ENCODE measurements at regions not wholly inside any gene's neighbourhood (a gene's known extent, or its start where the extent isn't known, plus 50 kb on each side); places are given as distances from the start of the nearest gene placed in this dataset.
"Not testable (repeated sequence)": the region's sequence is repeated elsewhere in the genome, so short reads cannot be mapped to it uniquely, and the experiment has no call there.

DNA sequence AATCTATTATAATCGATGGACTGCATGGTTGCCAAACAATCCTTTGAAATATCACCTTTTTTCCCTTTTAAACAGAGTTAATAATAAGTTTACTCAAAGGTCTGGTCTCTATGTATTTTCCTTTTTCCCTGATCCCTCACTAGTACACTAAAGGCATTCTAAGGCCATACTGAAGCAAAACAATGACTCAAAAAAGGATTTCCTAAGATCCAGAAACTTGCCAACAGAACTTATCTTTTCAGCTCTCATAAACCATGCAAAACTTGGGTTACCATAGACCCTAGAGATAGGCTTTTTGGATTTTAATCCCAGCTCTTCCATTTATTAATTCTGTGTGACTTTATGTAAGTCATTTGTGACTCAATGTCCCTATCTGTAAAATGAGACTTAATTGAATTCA lies 77.1 kb downstream of the IFI44 start:
- DNase-seq (ENCODE audit: low read depth), result no peak
- H3K4me3 ChIP-seq (ENCODE audit: low read length), result no peak overlapping the region
- TF ChIP-seq, protein P1, sequence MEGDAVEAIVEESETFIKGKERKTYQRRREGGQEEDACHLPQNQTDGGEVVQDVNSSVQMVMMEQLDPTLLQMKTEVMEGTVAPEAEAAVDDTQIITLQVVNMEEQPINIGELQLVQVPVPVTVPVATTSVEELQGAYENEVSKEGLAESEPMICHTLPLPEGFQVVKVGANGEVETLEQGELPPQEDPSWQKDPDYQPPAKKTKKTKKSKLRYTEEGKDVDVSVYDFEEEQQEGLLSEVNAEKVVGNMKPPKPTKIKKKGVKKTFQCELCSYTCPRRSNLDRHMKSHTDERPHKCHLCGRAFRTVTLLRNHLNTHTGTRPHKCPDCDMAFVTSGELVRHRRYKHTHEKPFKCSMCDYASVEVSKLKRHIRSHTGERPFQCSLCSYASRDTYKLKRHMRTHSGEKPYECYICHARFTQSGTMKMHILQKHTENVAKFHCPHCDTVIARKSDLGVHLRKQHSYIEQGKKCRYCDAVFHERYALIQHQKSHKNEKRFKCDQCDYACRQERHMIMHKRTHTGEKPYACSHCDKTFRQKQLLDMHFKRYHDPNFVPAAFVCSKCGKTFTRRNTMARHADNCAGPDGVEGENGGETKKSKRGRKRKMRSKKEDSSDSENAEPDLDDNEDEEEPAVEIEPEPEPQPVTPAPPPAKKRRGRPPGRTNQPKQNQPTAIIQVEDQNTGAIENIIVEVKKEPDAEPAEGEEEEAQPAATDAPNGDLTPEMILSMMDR (IDR thresholded peaks at IDR 0.05; ENCODE audit: insufficient read depth, low read depth, low read length, missing control alignments), result no peak

DNA sequence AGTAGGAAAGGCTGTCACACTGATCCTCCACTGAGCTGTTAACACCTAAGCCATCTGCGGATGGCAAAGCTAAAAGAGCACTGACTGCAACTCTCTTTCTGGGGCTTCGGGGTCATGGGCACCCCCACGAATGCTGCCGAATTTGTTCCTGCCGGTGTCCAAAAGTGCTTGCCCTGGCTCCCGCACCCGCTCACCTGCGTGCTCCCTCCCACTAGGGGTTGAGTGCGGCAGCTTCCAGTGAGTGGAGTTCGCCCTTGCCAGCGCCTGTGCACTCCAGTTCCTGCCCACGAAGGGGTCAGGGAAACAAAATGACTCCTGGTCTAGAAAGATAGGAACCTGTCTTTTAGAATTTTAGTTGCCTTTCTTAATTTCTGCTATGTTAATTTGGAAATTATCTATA lies 78.7 kb downstream of the IFI44 start:
- TF ChIP-seq, protein P1 (IDR thresholded peaks at IDR 0.05; ENCODE audit: insufficient read depth, low read depth, low read length, missing control alignments), result no peak
- H3K4me3 ChIP-seq (ENCODE audit: low read length), result no peak overlapping the region
- no peak for DNase-seq (ENCODE audit: low read depth)

DNA sequence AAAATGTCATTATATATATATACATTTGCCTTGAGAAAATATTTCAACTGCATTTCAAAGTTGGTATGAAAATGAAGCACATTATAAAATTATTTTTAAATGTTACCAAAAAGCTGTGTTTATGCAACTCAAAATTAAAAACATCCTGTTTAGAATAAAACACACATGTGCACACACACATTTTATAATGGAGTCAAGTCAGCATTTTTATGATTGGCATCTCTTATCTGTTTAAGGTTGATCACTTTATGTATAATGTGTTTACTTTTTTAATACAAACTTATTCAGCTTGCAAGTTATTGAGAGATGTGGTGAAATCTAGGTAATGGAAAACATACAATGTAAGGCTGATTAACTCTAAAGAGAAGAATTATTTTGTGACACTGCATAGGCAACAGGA lies 80.4 kb downstream of the IFI44 start:
- H3K4me3 ChIP-seq (ENCODE audit: low read length), result no peak overlapping the region
- no peak for DNase-seq (ENCODE audit: low read depth)
- TF ChIP-seq, protein P1 (IDR thresholded peaks at IDR 0.05; ENCODE audit: insufficient read depth, low read depth, low read length, missing control alignments), result no peak

DNA sequence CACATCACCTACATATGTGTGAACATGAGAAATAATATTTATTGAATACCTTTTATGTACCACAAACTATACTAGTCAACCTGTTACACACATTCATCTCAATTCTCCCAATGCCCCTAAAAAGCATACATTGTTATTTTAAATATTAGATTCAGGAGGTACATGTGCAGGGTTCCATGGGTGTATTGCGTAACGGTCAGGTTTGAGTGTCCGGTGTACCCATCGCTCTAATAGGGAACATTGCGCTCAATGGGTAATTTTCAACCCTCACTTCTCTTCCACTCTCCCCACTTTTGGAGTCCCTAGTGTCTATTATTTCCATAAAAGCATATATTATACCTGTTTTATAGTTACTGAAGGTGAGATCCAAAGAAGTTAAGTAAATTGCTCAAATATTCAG lies 82.0 kb downstream of the IFI44 start:
- TF ChIP-seq, protein P1 (IDR thresholded peaks at IDR 0.05; ENCODE audit: insufficient read depth, low read depth, low read length, missing control alignments), result no peak
- no peak overlapping the region for H3K4me3 ChIP-seq (ENCODE audit: low read length)
- no peak for DNase-seq (ENCODE audit: low read depth)

DNA sequence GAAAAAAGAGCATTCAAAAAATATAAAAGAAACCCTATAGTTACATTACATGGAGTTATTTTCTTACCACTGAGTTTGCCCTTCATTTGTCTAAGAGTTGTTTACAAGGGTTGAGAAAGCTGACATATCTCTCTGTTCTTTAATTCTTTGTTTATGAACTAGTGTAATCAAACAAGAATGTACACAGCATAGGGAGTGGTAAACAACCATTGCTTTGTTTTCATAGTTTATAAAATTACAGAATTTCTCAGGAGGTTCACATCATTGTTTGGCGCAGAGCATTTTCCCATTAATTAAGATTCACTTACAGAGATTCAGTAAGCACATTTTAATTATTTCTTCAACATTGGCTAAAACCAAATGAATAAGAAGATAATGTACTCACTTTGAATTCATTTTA lies 87.6 kb downstream of the IFI44 start:
- no peak for DNase-seq (ENCODE audit: low read depth)
- H3K4me3 ChIP-seq (ENCODE audit: low read length), result no peak overlapping the region
- TF ChIP-seq, protein P1 (IDR thresholded peaks at IDR 0.05; ENCODE audit: insufficient read depth, low read depth, low read length, missing control alignments), result no peak

DNA sequence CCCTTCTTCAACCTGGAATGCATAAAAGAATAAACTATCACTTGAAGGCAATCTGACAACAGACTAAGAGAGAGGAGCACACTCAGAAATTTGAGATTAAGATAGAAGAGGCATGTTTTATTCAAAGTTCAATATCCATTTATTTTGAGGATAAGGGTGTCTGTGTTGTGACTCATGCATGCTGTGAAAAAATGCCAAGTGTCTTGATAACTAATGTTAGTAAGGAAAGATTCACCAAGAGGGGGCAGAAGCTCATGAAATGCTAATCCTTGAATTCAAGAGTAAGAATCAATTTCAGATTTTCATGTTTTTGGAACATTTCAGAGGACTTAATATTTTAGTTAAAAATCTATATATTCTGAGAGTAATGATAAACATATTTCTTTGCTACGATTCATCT lies 94.0 kb downstream of the IFI44 start:
- H3K4me3 ChIP-seq (ENCODE audit: low read length), result no peak overlapping the region
- TF ChIP-seq, protein P1 (IDR thresholded peaks at IDR 0.05; ENCODE audit: insufficient read depth, low read depth, low read length, missing control alignments), result no peak
- DNase-seq (ENCODE audit: low read depth), result peak; percentile 33

DNA sequence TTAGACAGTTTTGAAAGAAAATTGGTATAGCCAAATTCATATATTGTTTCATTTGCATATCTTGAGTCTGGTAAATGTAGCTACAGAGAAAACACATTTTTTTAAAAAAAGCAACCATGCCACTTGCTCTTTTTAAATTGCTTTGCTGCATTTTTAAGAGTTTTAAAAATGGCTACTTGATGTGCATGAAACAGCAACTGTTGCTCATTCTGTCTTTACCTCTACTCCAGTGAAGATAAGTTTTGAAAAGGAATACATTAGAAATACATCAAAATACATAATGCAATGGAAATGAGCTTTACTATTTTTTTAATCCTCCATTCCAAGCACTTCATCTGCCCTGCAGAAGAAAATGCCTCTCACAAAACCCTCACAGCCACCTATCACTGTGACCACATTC lies 95.5 kb downstream of the IFI44 start:
- H3K4me3 ChIP-seq (ENCODE audit: low read length), result no peak overlapping the region
- no peak for DNase-seq (ENCODE audit: low read depth)
- TF ChIP-seq, protein P1 (IDR thresholded peaks at IDR 0.05; ENCODE audit: insufficient read depth, low read depth, low read length, missing control alignments), result no peak

DNA sequence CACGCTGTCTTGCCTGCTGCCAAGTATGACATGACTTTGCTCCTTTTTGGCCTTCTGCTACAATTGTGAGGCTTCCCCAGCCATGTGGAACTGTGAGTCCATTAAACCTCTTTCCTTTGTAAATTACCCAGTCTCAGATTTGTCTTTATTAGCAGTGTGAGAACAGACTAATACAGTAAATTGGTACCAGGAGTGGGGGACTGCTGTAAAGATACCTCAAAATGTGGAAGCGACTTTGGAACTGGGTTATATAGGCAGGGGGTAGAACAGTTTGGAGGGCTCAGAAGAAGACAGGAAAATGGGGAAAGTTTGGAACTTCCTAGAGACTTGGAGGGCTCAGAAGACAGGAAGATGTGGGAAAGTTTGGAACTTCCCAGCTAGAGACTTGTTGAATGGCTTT lies 104.0 kb downstream of the IFI44 start:
- DNase-seq (ENCODE audit: low read depth); H3K4me3 ChIP-seq (ENCODE audit: low read length): not testable (repeated sequence)

All from epithelial cell of esophagus (primary cell).